K562 (cell line): ENCODE measurements at regions not wholly inside any gene's neighbourhood (a gene's known extent, or its start where the extent isn't known, plus 50 kb on each side); places are given as distances from the start of the nearest gene placed in this dataset.
A peak's percentile ranks its signal among the peaks of the same experiment; 100 is the strongest.
"Not testable (repeated sequence)": the region's sequence is repeated elsewhere in the genome, so short reads cannot be mapped to it uniquely, and the experiment has no call there.

ENCODE experiments used
- ARID1B ChIP-seq: fragments of 450-650 bp; IDR thresholded peaks from 2 replicates; pipeline ENCODE4 v1.6.1; 2016; ENCODE audit warnings: antibody characterized with exemption, mild to moderate bottlenecking, inconsistent platforms
- BCOR ChIP-seq: fragments of 450-650 bp; IDR thresholded peaks from 2 replicates; pipeline ENCODE4 v1.6.1; 2016
- C11orf30 ChIP-seq: fragments of 450-650 bp; IDR thresholded peaks from 2 replicates; pipeline ENCODE4 v1.6.1; 2016; ENCODE audit warnings: low read depth, mild to moderate bottlenecking
- CBFA2T2 ChIP-seq: fragments of 450-650 bp; conservative IDR thresholded peaks from 2 replicates; pipeline ENCODE4 v1.6.1; 2017; ENCODE audit warnings: mild to moderate bottlenecking
- CREM ChIP-seq: IDR thresholded peaks from 2 replicates; pipeline ENCODE4 v1.6.1; 2014; ENCODE audit warnings: antibody characterized with exemption, low read depth
- EP400 ChIP-seq: fragments of 450-650 bp; IDR thresholded peaks from 2 replicates; pipeline ENCODE4 v1.6.1; 2017; ENCODE audit warnings: antibody characterized with exemption, mild to moderate bottlenecking, moderate library complexity
- FOSL1 ChIP-seq: fragments of 200-800 bp; sonication (Bioruptor generic); conservative IDR thresholded peaks from 2 replicates; pipeline ENCODE4 v1.6.1; 2016; ENCODE audit warnings: missing genetic modification characterization, missing compliant biosample characterization
- MEIS2 ChIP-seq: fragments of 450-650 bp; IDR thresholded peaks from 2 replicates; pipeline ENCODE4 v1.6.1; 2014; ENCODE audit warnings: mild to moderate bottlenecking; ENCODE audit not compliant: partially characterized antibody
- MYBL2 ChIP-seq, 2 experiments: fragments of 450-650 bp in 1 of 2; sonication (generic) in 1 of 2; formaldehyde crosslinking in 1 of 2; IDR thresholded peaks; 2 replicates each; pipeline versions ENCODE4 v1.6.1 to v1.8.1; 2017 to 2022; ENCODE audit warnings: borderline replicate concordance in 1 of 2, inconsistent platforms in 1 of 2, low read depth in 1 of 2, mild to moderate bottlenecking in 1 of 2, missing genetic modification reagents in 1 of 2, moderate library complexity in 1 of 2
- NFE2 ChIP-seq: IDR thresholded peaks from 2 replicates; pipeline ENCODE4 v1.6.1; 2014; ENCODE audit warnings: antibody characterized with exemption, low read depth
- SMARCE1 ChIP-seq: fragments of 450-650 bp; IDR thresholded peaks from 2 replicates; pipeline ENCODE4 v1.7.1; 2016; ENCODE audit warnings: mild to moderate bottlenecking
- ZNF316 ChIP-seq: fragments of 450-650 bp; IDR thresholded peaks from 2 replicates; pipeline ENCODE4 v1.6.1; 2016
- TF ChIP-seq, protein P1 (sequence below): fragments of 450-650 bp; IDR thresholded peaks from 2 replicates; pipeline ENCODE4 v1.6.1; 2016
- TF ChIP-seq, protein P2 (sequence below), 2 experiments: IDR thresholded peaks in 1 of 2; conservative IDR thresholded peaks in 1 of 2; 2 replicates each; pipeline ENCODE4 v1.6.1; 2016; ENCODE audit warnings: low read depth in 2 of 2, mild to moderate bottlenecking in 1 of 2, missing compliant biosample characterization in 1 of 2, missing genetic modification characterization in 1 of 2, moderate library complexity in 1 of 2
- TF ChIP-seq, protein P3 (sequence below), 2 experiments: fragments of 450-650 bp in 1 of 2; sonication (generic) in 1 of 2; formaldehyde crosslinking in 1 of 2; IDR thresholded peaks; 2 replicates each; pipeline versions ENCODE4 v1.7.1 to v1.9.0; 2016 to 2022; ENCODE audit warnings: inconsistent platforms in 1 of 2, mild to moderate bottlenecking in 1 of 2, missing genetic modification reagents in 1 of 2

DNA sequence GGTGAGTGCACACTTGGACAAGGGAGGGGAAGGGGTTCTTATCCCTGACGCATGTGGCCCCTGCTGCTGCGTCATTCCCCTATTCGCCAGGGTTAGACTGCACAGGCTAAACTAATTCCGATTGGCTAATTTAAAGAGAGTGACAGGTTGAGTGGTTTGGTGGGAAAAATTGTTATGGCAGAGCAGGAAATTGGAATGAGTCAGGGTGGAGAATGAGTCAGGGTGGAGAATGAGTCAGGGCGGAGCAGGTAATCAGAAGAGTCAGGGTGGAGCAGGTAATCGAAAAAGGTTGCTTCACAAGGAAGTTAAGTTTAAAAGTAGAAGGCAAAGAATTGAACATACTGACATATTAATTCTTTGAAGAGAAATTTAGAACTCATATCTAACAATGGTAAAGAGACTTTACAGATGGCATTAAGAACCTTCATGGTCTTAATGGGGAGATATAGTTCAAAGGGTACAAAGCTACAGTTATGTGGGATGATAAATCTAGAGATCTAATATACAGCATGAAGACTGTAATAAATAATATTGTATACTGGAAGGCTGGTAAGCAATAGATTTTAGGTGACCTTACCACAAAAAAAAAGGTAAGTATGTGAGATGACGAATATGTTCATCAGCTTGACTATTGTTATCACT, 60.5 kb upstream of the XPO1 start (continued):
- TF ChIP-seq, protein P1, sequence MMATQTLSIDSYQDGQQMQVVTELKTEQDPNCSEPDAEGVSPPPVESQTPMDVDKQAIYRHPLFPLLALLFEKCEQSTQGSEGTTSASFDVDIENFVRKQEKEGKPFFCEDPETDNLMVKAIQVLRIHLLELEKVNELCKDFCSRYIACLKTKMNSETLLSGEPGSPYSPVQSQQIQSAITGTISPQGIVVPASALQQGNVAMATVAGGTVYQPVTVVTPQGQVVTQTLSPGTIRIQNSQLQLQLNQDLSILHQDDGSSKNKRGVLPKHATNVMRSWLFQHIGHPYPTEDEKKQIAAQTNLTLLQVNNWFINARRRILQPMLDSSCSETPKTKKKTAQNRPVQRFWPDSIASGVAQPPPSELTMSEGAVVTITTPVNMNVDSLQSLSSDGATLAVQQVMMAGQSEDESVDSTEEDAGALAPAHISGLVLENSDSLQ = peak; percentile 96
- 0 out of 2 replicates have a peak, but pooled peaks have one; percentile 26 for TF ChIP-seq BCOR
- TF ChIP-seq MYBL2 (IDR thresholded peaks at IDR 0.05; ENCODE audit: low read depth) = peak; percentile 87
- TF ChIP-seq MYBL2 (CRISPR knock-in tag; IDR thresholded peaks at IDR 0.05; ENCODE audit: borderline replicate concordance) = not testable (repeated sequence)
- TF ChIP-seq, protein P2, sequence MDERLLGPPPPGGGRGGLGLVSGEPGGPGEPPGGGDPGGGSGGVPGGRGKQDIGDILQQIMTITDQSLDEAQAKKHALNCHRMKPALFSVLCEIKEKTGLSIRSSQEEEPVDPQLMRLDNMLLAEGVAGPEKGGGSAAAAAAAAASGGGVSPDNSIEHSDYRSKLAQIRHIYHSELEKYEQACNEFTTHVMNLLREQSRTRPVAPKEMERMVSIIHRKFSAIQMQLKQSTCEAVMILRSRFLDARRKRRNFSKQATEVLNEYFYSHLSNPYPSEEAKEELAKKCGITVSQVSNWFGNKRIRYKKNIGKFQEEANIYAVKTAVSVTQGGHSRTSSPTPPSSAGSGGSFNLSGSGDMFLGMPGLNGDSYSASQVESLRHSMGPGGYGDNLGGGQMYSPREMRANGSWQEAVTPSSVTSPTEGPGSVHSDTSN (CRISPR knock-in tag; IDR thresholded peaks at IDR 0.05; ENCODE audit: low read depth) = not testable (repeated sequence)
- TF ChIP-seq, protein P2 (tag; conservative IDR thresholded peaks at IDR 0.05; ENCODE audit: low read depth) = peak; percentile 50
- TF ChIP-seq CREM = 0 out of 2 replicates have a peak, but pooled peaks have one; percentile 36
- peak; percentile 47 for TF ChIP-seq C11orf30
- TF ChIP-seq SMARCE1 = peak; percentile 74; the same call in 1 of the 2 replicates
- peak; percentile 5 for TF ChIP-seq MEIS2
- TF ChIP-seq NFE2 = peak; percentile 38; the same call in 1 of the 2 replicates
- 0 out of 2 replicates have a peak, but pooled peaks have one; percentile 3 for TF ChIP-seq CBFA2T2
- TF ChIP-seq ZNF316 = peak; percentile 45
- peak; percentile 90 for TF ChIP-seq FOSL1 (tag)
- TF ChIP-seq, protein P3, sequence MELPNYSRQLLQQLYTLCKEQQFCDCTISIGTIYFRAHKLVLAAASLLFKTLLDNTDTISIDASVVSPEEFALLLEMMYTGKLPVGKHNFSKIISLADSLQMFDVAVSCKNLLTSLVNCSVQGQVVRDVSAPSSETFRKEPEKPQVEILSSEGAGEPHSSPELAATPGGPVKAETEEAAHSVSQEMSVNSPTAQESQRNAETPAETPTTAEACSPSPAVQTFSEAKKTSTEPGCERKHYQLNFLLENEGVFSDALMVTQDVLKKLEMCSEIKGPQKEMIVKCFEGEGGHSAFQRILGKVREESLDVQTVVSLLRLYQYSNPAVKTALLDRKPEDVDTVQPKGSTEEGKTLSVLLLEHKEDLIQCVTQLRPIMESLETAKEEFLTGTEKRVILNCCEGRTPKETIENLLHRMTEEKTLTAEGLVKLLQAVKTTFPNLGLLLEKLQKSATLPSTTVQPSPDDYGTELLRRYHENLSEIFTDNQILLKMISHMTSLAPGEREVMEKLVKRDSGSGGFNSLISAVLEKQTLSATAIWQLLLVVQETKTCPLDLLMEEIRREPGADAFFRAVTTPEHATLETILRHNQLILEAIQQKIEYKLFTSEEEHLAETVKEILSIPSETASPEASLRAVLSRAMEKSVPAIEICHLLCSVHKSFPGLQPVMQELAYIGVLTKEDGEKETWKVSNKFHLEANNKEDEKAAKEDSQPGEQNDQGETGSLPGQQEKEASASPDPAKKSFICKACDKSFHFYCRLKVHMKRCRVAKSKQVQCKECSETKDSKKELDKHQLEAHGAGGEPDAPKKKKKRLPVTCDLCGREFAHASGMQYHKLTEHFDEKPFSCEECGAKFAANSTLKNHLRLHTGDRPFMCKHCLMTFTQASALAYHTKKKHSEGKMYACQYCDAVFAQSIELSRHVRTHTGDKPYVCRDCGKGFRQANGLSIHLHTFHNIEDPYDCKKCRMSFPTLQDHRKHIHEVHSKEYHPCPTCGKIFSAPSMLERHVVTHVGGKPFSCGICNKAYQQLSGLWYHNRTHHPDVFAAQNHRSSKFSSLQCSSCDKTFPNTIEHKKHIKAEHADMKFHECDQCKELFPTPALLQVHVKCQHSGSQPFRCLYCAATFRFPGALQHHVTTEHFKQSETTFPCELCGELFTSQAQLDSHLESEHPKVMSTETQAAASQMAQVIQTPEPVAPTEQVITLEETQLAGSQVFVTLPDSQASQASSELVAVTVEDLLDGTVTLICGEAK (IDR thresholded peaks at IDR 0.05) = 0 out of 2 replicates have a peak, but pooled peaks have one; percentile 11
- TF ChIP-seq, protein P3 (CRISPR knock-in tag; IDR thresholded peaks at IDR 0.05) = not testable (repeated sequence)
- TF ChIP-seq ARID1B = peak; percentile 73
- TF ChIP-seq EP400 = peak; percentile 31; the same call in 1 of the 2 replicates
